D721Med (cell line): ENCODE measurements at regions not wholly inside any gene's neighbourhood (a gene's known extent, or its start where the extent isn't known, plus 50 kb on each side); places are given as distances from the start of the nearest gene placed in this dataset.

Source experiments
- DNase-seq: peaks from one replicate; pipeline ENCODE4 v3.0.0; 2011; ENCODE audit warnings: low spot score; ENCODE audit not compliant: insufficient read length
- FAIRE-seq: peaks from 2 replicates; lab custom pipeline; 2011; peaks lifted over from hg19 to GRCh38; lab: Jason Lieb, UNC
- CTCF ChIP-seq: IDR thresholded peaks from 2 replicates; pipeline ENCODE4 v1.5.1; 2012; ENCODE audit warnings: mild to moderate bottlenecking, control low read depth; ENCODE audit not compliant: insufficient read depth; ENCODE audit errors: missing control alignments

GRCh38 chr2:75954761-75955160 is 244.0 kb upstream of the GCFC2 start:
- DNase-seq, result no peak
- FAIRE-seq, result no peak
- TF ChIP-seq CTCF, result no peak

- FAIRE-seq (no peak), DNase-seq (no peak)
- no peak for TF ChIP-seq CTCF
These were observed 241.5 kb upstream of the GCFC2 start for GRCh38 chr2:75952173-75952572.

GRCh38 chr2:75949385-75950030 is 238.8 kb upstream of the GCFC2 start:
- DNase-seq (no peak), FAIRE-seq (no peak)
- TF ChIP-seq CTCF, result no peak

- DNase-seq (no peak), FAIRE-seq (no peak)
- no peak for TF ChIP-seq CTCF
These were observed 225.6 kb upstream of the GCFC2 start for GRCh38 chr2:75936311-75936710.

- FAIRE-seq, result no peak
- TF ChIP-seq CTCF, result no peak
- DNase-seq, result no peak
These were observed 222.3 kb upstream of the GCFC2 start for GRCh38 chr2:75932996-75933395.

- FAIRE-seq, result peak; percentile 61
These were observed 217.4 kb upstream of the GCFC2 start for GRCh38 chr2:75928093-75928492.

More at GRCh38 chr2:75928093-75928492, 217.4 kb upstream of the GCFC2 start:
- TF ChIP-seq CTCF, result no peak
- no peak for DNase-seq
